Transverse colon (tissue), 4 donors: ENCODE measurements at regions not wholly inside any gene's neighbourhood (a gene's known extent, or its start where the extent isn't known, plus 50 kb on each side); places are given as distances from the start of the nearest gene placed in this dataset.

ENCODE experiments used
- DNase-seq: peaks from one replicate; pipeline ENCODE4 v3.0.0-alpha.2; 2019
- H3K27ac ChIP-seq, 4 donors: fragments of 200-600 bp; sonication (generic); 2 replicates each; pipeline ENCODE4 v1.5.1; 2016 to 2018; ENCODE audit warnings: inconsistent platforms in 4 of 4
- H3K27me3 ChIP-seq: fragments of 200-600 bp; sonication (generic); 2 replicates; pipeline ENCODE4 v1.5.1; 2017; ENCODE audit warnings: inconsistent platforms
- H3K36me3 ChIP-seq, 4 donors: fragments of 200-600 bp; sonication (generic); 2 replicates each; pipeline ENCODE4 v1.5.1; 2017 to 2019; ENCODE audit warnings: inconsistent platforms in 4 of 4
- H3K4me1 ChIP-seq, 4 donors: fragments of 200-600 bp; sonication (generic); 2 replicates each; pipeline ENCODE4 v1.5.1; 2017 to 2020; ENCODE audit warnings: inconsistent platforms in 4 of 4
- H3K4me3 ChIP-seq, 4 donors: fragments of 200-600 bp; sonication (generic); 1 replicate in 1 of 4; 2 replicates in 3 of 4; pipeline versions ENCODE4 v1.5.1 to v1.6.1; 2017 to 2019; ENCODE audit warnings: inconsistent platforms in 4 of 4
- H3K9me3 ChIP-seq, 2 donors: fragments of 200-600 bp; sonication (generic); 2 replicates each; pipeline ENCODE4 v1.5.1; 2017 to 2019; ENCODE audit warnings: inconsistent platforms in 2 of 2
- CTCF ChIP-seq, 5 experiments: fragments of 200-600 bp in 3 of 5; fragments of 450-650 bp in 2 of 5; sonication (generic) in 3 of 5; IDR thresholded peaks; 1 replicate in 2 of 5; 2 replicates in 3 of 5; pipeline ENCODE4 v1.5.1; 2016 to 2017; ENCODE audit warnings: antibody characterized with exemption in 5 of 5, inconsistent platforms in 3 of 5, mild to moderate bottlenecking in 2 of 5, moderate library complexity in 1 of 5
- EP300 ChIP-seq: sonication (generic); formaldehyde crosslinking; IDR thresholded peaks from one replicate; pipeline ENCODE4 v1.6.1; 2017; ENCODE audit warnings: antibody characterized with exemption, low read depth
- POLR2A ChIP-seq: fragments of 450-650 bp; IDR thresholded peaks from one replicate; pipeline ENCODE4 v1.6.1; 2016; ENCODE audit warnings: antibody characterized with exemption, mild to moderate bottlenecking, moderate library complexity
- POLR2AphosphoS5 ChIP-seq, 3 donors: sonication (generic); formaldehyde crosslinking; IDR thresholded peaks; one replicate each; pipeline ENCODE4 v1.6.1; 2016; ENCODE audit warnings: antibody characterized with exemption in 3 of 3
- WGBS, 2 donors: methylation state at CpG; one replicate each; pipeline ENCODE4 v1.1.5; 2018; ENCODE audit warnings: low coverage in 1 of 2; 5-methylcytosine and 5-hydroxymethylcytosine counted together
- in situ Hi-C, 4 donors: fragments of 200-750 bp; cut with MboI; loops; one replicate each; pipeline versions ENCODE4 v1.15.0 to v1.15.1; 2017; ENCODE audit warnings: low sequenced_read_pairs in 3 of 4, low pct_ligation_motif_present in 1 of 4, low pct_unique_long_range_greater_than_20kb in 1 of 4
- intact Hi-C: fragments of 100-400 bp; cut with DNase I; formaldehyde crosslinking; loops from one replicate; pipeline ENCODE4 v1.15.1; 2023; ENCODE audit warnings: low total_unique reads

GRCh38 chr11:80317612-80318011 is 876.8 kb upstream of the TENM4 start:
- intact Hi-C loops (no loop called here), in situ Hi-C loops (no loop called here)
- Histone ChIP-seq H3K36me3 (no peaks in the 10 kb centered on the region), H3K4me3 (no peak overlapping the region), H3K27me3 (no peaks in the 10 kb centered on the region), H3K9me3 (no peaks in the 10 kb centered on the region), H3K4me1 (no peaks in the 10 kb centered on the region), H3K27ac (no peak overlapping the region)
- 56 to 67% methylated on average over 1 of the region's 1 CpG for WGBS, 2 donors
- no peak for DNase-seq
- TF ChIP-seq EP300, result no peak

DNA sequence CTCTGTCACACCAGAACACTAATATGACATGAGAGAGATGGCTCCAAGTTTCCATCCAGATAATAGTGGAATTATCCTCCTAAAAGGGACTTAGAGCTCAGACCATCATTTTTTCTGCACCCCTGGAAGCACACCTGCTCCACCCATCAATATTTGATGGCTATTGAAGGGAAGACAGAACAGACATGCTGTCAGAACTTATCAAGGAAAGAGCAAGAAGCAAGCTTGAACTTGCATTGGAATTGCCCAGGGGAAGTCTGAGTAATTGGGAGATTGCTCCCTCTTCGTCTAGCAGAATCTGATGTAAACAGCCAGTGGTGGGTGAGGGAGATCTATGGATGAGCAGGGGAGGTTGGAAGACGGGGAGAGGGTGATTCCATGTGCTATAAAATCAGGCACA is 874.4 kb upstream of the TENM4 start:
- TF ChIP-seq POLR2AphosphoS5 (IDR thresholded peaks at IDR 0.05) (no peak), CTCF (IDR thresholded peaks at IDR 0.05) (no peak), POLR2A (no peak), EP300 (no peak)
- no peaks in the 10 kb centered on the region for H3K9me3 ChIP-seq
- no peak overlapping the region for H3K4me3 ChIP-seq
- 55% methylated on average over 2 of the region's 2 CpGs; no CpG with 5 or more reads in 1 of the 2 donors for WGBS, 2 donors
- no peak overlapping the region for H3K27ac ChIP-seq
- intact Hi-C loops (no loop called here), in situ Hi-C loops (no loop called here)
- H3K36me3 ChIP-seq, result no peaks in the 10 kb centered on the region
- no peaks in the 10 kb centered on the region for H3K4me1 ChIP-seq
- DNase-seq, result no peak
- H3K27me3 ChIP-seq, result no peaks in the 10 kb centered on the region

- Histone ChIP-seq H3K27ac (no peak overlapping the region), H3K36me3 (no peaks in the 10 kb centered on the region), H3K9me3 (no peaks in the 10 kb centered on the region), H3K4me3 (no peak overlapping the region), H3K4me1 (no peaks in the 10 kb centered on the region), H3K27me3 (no peaks in the 10 kb centered on the region)
- no peak for DNase-seq
- in situ Hi-C loops (no loop called here), intact Hi-C loops (no loop called here)
- no peak for TF ChIP-seq EP300
- no peak for TF ChIP-seq CTCF (IDR thresholded peaks at IDR 0.05)
- no peak for TF ChIP-seq POLR2A
- no peak for TF ChIP-seq POLR2AphosphoS5 (IDR thresholded peaks at IDR 0.05)
Measured at GRCh38 chr11:80309301-80309700, 868.5 kb upstream of the TENM4 start.

DNA sequence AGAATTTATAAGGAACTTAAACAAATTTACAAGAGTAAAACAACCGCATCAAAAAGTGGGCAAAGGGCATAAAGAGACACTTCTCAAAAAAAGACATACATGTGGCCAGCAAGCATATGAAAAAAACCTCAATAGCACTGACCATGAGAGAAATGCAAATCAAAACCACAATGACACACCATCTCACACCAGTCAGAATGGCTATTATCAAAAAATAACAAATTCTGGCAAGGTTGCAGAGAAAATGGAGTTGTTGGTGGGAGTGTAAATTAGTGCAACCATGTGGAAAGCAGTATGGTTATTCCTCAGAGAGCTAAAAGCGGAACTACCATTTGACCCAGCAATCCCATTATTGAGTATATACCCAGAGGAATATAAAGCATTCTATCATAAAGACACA is 866.8 kb upstream of the TENM4 start:
- Histone ChIP-seq H3K27ac (no peak overlapping the region), H3K4me1 (no peaks in the 10 kb centered on the region), H3K9me3 (no peaks in the 10 kb centered on the region), H3K36me3 (no peaks in the 10 kb centered on the region), H3K27me3 (no peaks in the 10 kb centered on the region), H3K4me3 (no peak overlapping the region)
- no peak for TF ChIP-seq POLR2AphosphoS5 (IDR thresholded peaks at IDR 0.05)
- no peak for TF ChIP-seq CTCF (IDR thresholded peaks at IDR 0.05)
- TF ChIP-seq POLR2A, result no peak
- TF ChIP-seq EP300, result no peak
- intact Hi-C loops, result no loop called here
- DNase-seq, result no peak
- in situ Hi-C loops, result no loop called here
- 82 to 90% methylated on average over 2 of the region's 2 CpGs for WGBS, 2 donors

DNA sequence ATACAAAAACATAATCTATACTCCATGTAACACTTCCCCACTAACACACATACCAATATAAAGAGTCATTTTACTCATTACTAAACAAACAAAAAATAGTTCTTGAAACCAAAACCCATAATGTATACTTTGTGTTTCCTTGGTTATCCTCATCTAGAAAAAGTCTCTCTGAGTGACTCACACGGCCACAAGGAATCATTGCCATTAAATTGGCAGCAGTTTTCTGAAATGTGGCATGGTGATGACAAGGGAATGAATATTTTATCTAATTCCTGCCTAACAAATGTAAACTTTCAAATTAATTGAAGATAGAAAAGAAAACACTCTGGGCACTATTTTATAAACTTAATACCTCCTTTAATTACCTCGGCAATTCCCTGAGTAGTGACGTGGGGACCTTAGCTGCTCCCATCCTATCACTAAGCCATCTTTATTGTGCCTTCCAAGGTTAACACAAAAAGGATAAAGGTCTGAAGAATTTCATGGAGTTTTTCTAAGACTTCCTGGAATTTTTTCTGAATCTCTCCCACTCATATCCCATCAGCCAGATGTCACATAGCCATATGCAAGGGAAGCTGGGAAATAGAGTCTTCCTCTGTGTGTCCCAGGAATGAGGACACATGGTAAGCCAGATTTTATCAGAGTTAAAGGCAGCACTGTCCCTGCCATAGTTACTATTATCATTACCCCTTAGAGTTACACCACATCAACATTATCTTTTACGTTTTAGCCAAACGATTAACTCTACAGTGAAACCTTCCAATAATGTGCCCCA is 857.2 kb upstream of the TENM4 start:
- WGBS, 2 donors, result 65 to 72% methylated on average over 5 of the region's 5 CpGs
- Histone ChIP-seq H3K4me1 (no peaks in the 10 kb centered on the region), H3K36me3 (no peaks in the 10 kb centered on the region), H3K4me3 (no peak overlapping the region), H3K27me3 (no peaks in the 10 kb centered on the region), H3K9me3 (no peaks in the 10 kb centered on the region), H3K27ac (no peak overlapping the region)
- no peak for TF ChIP-seq EP300
- TF ChIP-seq POLR2AphosphoS5 (IDR thresholded peaks at IDR 0.05), result no peak
- TF ChIP-seq CTCF (IDR thresholded peaks at IDR 0.05), result no peak
- TF ChIP-seq POLR2A, result no peak
- intact Hi-C loops, result no loop called here
- DNase-seq, result no peak
- in situ Hi-C loops, result no loop called here
